Upper lobe of right lung (tissue), 1 donor: ENCODE measurements at regions not wholly inside any gene's neighbourhood (a gene's known extent, or its start where the extent isn't known, plus 50 kb on each side); places are given as distances from the start of the nearest gene placed in this dataset.

Experiments
- ATAC-seq: fragments of 200-7000 bp; cut with Tn5 transposase; one replicate; pipeline ENCODE4 v1.9.1; 2020; ENCODE audit warnings: mild to moderate bottlenecking, moderate library complexity
- DNase-seq: peaks from one replicate; pipeline ENCODE4 v3.0.0-alpha.2; 2020
- H3K27ac ChIP-seq: fragments of 200-600 bp; one replicate; pipeline ENCODE4 v1.8.0; 2022
- H3K27me3 ChIP-seq: fragments of 200-600 bp; one replicate; pipeline ENCODE4 v1.8.0; 2022; ENCODE audit warnings: mild to moderate bottlenecking
- H3K36me3 ChIP-seq: fragments of 200-600 bp; one replicate; pipeline ENCODE4 v1.8.0; 2022
- H3K4me1 ChIP-seq: fragments of 200-600 bp; one replicate; pipeline ENCODE4 v1.8.0; 2022
- H3K4me3 ChIP-seq: fragments of 200-600 bp; one replicate; pipeline ENCODE4 v1.8.0; 2022; ENCODE audit warnings: mild to moderate bottlenecking
- H3K9me3 ChIP-seq: fragments of 200-600 bp; one replicate; pipeline ENCODE4 v1.8.0; 2022
- CTCF ChIP-seq: fragments of 200-600 bp; IDR thresholded peaks from one replicate; pipeline ENCODE4 v1.8.0; 2022; ENCODE audit warnings: antibody characterized with exemption
- intact Hi-C: fragments of 100-400 bp; cut with DNase I; formaldehyde crosslinking; loops from one replicate; pipeline ENCODE4 v1.11.0; 2022
- donor health status: DM: no; HTN: yes; CAD: no; lungs with severe emphysema.

GRCh38 chrX:109797311-109797975 lies 64.4 kb upstream of the ACSL4 start:
- Histone ChIP-seq H3K27ac (no peak overlapping the region), H3K4me3 (no peak overlapping the region), H3K4me1 (no peaks in the 10 kb centered on the region), H3K27me3 (no peaks in the 10 kb centered on the region), H3K9me3 (no peaks in the 10 kb centered on the region), H3K36me3 (no peaks in the 10 kb centered on the region)
- ATAC-seq, result no peak
- TF ChIP-seq CTCF, result no peak
- no peak for DNase-seq
- intact Hi-C loops, result no loop called here

GRCh38 chrX:109812236-109812635 lies 79.2 kb upstream of the ACSL4 start:
- Histone ChIP-seq H3K9me3 (no peaks in the 10 kb centered on the region), H3K36me3 (no peaks in the 10 kb centered on the region), H3K4me1 (no peaks in the 10 kb centered on the region), H3K4me3 (no peak overlapping the region), H3K27ac (no peak overlapping the region), H3K27me3 (no peaks in the 10 kb centered on the region)
- no peak for DNase-seq
- no peak for ATAC-seq
- intact Hi-C loops, result no loop called here
- TF ChIP-seq CTCF, result no peak

- ATAC-seq (no peak), DNase-seq (no peak)
- intact Hi-C loops, result no loop called here
- TF ChIP-seq CTCF, result no peak
- Histone ChIP-seq H3K4me3 (no peak overlapping the region), H3K36me3 (no peaks in the 10 kb centered on the region), H3K27me3 (no peaks in the 10 kb centered on the region), H3K27ac (no peak overlapping the region), H3K4me1 (no peaks in the 10 kb centered on the region), H3K9me3 (no peaks in the 10 kb centered on the region)
Measured at GRCh38 chrX:109813236-109813635, 80.2 kb upstream of the ACSL4 start.

- Histone ChIP-seq H3K4me3 (no peak overlapping the region), H3K36me3 (no peaks in the 10 kb centered on the region), H3K9me3 (no peaks in the 10 kb centered on the region), H3K27ac (no peak overlapping the region), H3K27me3 (no peaks in the 10 kb centered on the region), H3K4me1 (no peaks in the 10 kb centered on the region)
- no peak for TF ChIP-seq CTCF
- DNase-seq (no peak), ATAC-seq (no peak)
- intact Hi-C loops, result no loop called here
Measured at GRCh38 chrX:109818976-109819375, 85.9 kb upstream of the ACSL4 start.

GRCh38 chrX:109822861-109823260 lies 89.8 kb upstream of the ACSL4 start:
- no peak overlapping the region for H3K27ac ChIP-seq
- DNase-seq, result no peak
- no peak for TF ChIP-seq CTCF

More at GRCh38 chrX:109822861-109823260, 89.8 kb upstream of the ACSL4 start:
- Histone ChIP-seq H3K36me3 (no peaks in the 10 kb centered on the region), H3K27me3 (no peaks in the 10 kb centered on the region), H3K4me3 (no peak overlapping the region), H3K4me1 (no peaks in the 10 kb centered on the region), H3K9me3 (no peaks in the 10 kb centered on the region)
- intact Hi-C loops, result no loop called here
- no peak for ATAC-seq
